Panc1 (cell line): ENCODE measurements at regions not wholly inside any gene's neighbourhood (a gene's known extent, or its start where the extent isn't known, plus 50 kb on each side); places are given as distances from the start of the nearest gene placed in this dataset.

ENCODE experiments used
- ATAC-seq: fragments of 200-7000 bp; cut with Tn5 transposase; 2 replicates; pipeline ENCODE4 v1.9.1; 2020; ENCODE audit warnings: mild to moderate bottlenecking, moderate library complexity
- BruUV-seq: library from RNA; stranded (reverse); fragments of 400-500 nt; replicated peaks from 2 replicates; lab custom pipeline; 2021; lab: Mats Ljungman, UMichigan
- CTCF ChIA-PET: fragments of 300-600 bp; sonication (Branson Sonifier 250); formaldehyde crosslinking; loops from one replicate; lab custom pipeline; 2022; ENCODE audit warnings: antibody characterized with exemption; lab: Charles Lee
- POLR2A ChIA-PET: fragments of 300-600 bp; sonication (Branson Sonifier 250); formaldehyde crosslinking; loops from one replicate; lab custom pipeline; 2022; ENCODE audit warnings: antibody characterized with exemption; lab: Charles Lee
- DNase-seq: peaks from one replicate; pipeline ENCODE4 v3.0.0-alpha.2; 2010; ENCODE audit warnings: low read depth, low spot score
- H3K27ac ChIP-seq: 2 replicates; pipeline ENCODE4 v1.5.1; 2011; ENCODE audit warnings: mild to moderate bottlenecking, low read length, inconsistent platforms
- H3K27me3 ChIP-seq: fragments of 200-500 bp; sonication (Bioruptor generic); 2 replicates; pipeline ENCODE4 v1.6.0; 2014; ENCODE audit warnings: low read length, inconsistent platforms; ENCODE audit not compliant: control insufficient read depth, insufficient read depth
- H3K36me3 ChIP-seq: fragments of 200-500 bp; sonication (Bioruptor generic); 2 replicates; pipeline ENCODE4 v1.5.1; 2014; ENCODE audit warnings: inconsistent platforms, mild to moderate bottlenecking, low read length, moderate library complexity; ENCODE audit not compliant: control insufficient read depth, insufficient read depth
- H3K4me1 ChIP-seq: 2 replicates; pipeline ENCODE4 v1.5.1; 2011; ENCODE audit warnings: inconsistent platforms, mild to moderate bottlenecking, low read length, moderate library complexity; ENCODE audit not compliant: control insufficient read depth, insufficient read depth
- H3K4me3 ChIP-seq, 2 experiments: 2 replicates each; pipeline ENCODE4 v1.5.1; 2011 to 2012; ENCODE audit warnings: low read depth in 2 of 2, low read length in 2 of 2, mild to moderate bottlenecking in 2 of 2, inconsistent platforms in 1 of 2, moderate library complexity in 1 of 2
- H3K9me3 ChIP-seq: fragments of 200-500 bp; sonication (Bioruptor generic); 2 replicates; pipeline ENCODE4 v1.5.1; 2014; ENCODE audit warnings: low read depth, mild to moderate bottlenecking, inconsistent platforms, low read length, moderate library complexity; ENCODE audit not compliant: control insufficient read depth, insufficient read depth
- CTCF ChIP-seq: fragments of 450-650 bp; IDR thresholded peaks from 2 replicates; pipeline ENCODE4 v1.5.1; 2017; ENCODE audit warnings: mild to moderate bottlenecking
- POLR2AphosphoS5 ChIP-seq: IDR thresholded peaks from 2 replicates; pipeline ENCODE4 v1.6.1; 2012; ENCODE audit warnings: mild to moderate bottlenecking, low read depth, low read length, moderate library complexity
- REST ChIP-seq, 2 experiments: IDR thresholded peaks; 2 replicates each; pipeline ENCODE4 v1.6.1; 2011 to 2012; ENCODE audit warnings: low read depth in 2 of 2, control low read depth in 1 of 2, low read length in 1 of 2, mild to moderate bottlenecking in 1 of 2, moderate library complexity in 1 of 2; ENCODE audit not compliant: insufficient read depth in 1 of 2
- SIN3A ChIP-seq: IDR thresholded peaks from 2 replicates; pipeline ENCODE4 v1.6.1; 2012; ENCODE audit warnings: low read depth, mild to moderate bottlenecking, low read length, moderate library complexity, borderline replicate concordance; ENCODE audit not compliant: insufficient read depth
- TCF7L2 ChIP-seq: IDR thresholded peaks from 2 replicates; pipeline ENCODE4 v1.6.1; 2011; ENCODE audit warnings: mild to moderate bottlenecking, low read depth, low read length, inconsistent platforms
- in situ Hi-C: cut with HindIII; loops from 2 replicates; pipeline ENCODE4 v1.10.0; 2016; ENCODE audit warnings: low sequenced_read_pairs, low pct_unique_long_range_greater_than_20kb
- intact Hi-C: fragments of 100-400 bp; cut with micrococcal nuclease; formaldehyde crosslinking; loops from one replicate; pipeline ENCODE4 v1.10.0; 2022; ENCODE audit not compliant: unreplicated experiment

GRCh38 chr2:41992056-41992642, 55.7 kb upstream of the PKDCC start:
- Histone ChIP-seq H3K27ac (no peak overlapping the region), H3K9me3 (no peaks in the 10 kb centered on the region), H3K27me3 (no peaks in the 10 kb centered on the region), H3K4me1 (no peaks in the 10 kb centered on the region), H3K4me3 (no peak overlapping the region), H3K36me3 (no peaks in the 10 kb centered on the region)
- intact Hi-C loops, result no loop called here
- POLR2A ChIA-PET, result no interaction called here
- in situ Hi-C loops, result no loop called here
- DNase-seq (no peak), ATAC-seq (peak; percentile 50; the same call in 1 of the 2 replicates)
- TF ChIP-seq CTCF (no peak), POLR2AphosphoS5 (no peak), SIN3A (no peak), REST (IDR thresholded peaks at IDR 0.05; ENCODE audit: insufficient read depth in 1 of 2, low read depth in 2 of 2, low read length in 1 of 2) (no peak), TCF7L2 (no peak)
- CTCF ChIA-PET, result no interaction called here
- no TSS peak for BruUV-seq

DNA sequence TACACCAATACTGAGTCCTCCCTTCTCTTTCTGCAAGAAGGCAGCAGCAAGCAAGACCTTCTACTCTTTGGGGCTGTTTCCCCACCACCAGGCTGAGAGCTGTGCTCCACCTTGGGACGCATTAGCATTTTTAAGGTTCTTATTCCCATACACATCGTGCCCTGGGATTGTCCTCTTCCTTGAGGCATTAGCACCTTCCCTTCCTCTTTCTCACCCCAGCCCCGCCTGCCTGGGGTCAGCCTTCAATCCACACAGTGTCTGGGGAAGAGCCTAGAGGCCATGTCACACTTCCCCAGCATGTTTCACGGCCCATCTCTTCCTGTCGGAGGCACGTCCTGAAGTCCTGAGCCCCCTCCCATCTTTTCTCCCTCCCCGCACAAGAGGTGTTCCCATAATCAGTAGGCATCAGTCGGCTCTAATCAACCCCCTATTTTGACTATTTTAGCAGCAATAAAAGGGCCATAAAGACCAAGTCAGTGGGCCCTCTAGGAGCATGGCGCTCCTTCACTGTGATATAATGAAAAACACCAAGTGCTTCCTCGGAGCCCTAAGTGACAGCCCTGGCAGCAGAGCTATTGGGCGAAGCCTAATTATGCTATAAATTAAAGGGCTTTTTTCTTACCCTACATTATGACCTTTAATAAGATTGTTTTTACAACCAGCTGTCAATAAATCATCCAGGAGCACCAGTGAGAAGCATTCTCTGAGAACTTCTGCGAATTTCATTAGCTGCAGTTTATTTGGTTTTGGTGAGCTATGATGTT, 55.0 kb upstream of the PKDCC start:
- no peak for TF ChIP-seq SIN3A
- TF ChIP-seq CTCF, result no peak
- TF ChIP-seq TCF7L2, result no peak
- TF ChIP-seq POLR2AphosphoS5, result no peak
- no peak for TF ChIP-seq REST (IDR thresholded peaks at IDR 0.05; ENCODE audit: insufficient read depth in 1 of 2, low read depth in 2 of 2, low read length in 1 of 2)
- no peaks in the 10 kb centered on the region for H3K36me3 ChIP-seq
- DNase-seq (no peak), ATAC-seq (no peak)
- no TSS peak for BruUV-seq
- in situ Hi-C loops (no loop called here), intact Hi-C loops (no loop called here)
- no peaks in the 10 kb centered on the region for H3K9me3 ChIP-seq
- ChIA-PET POLR2A (no interaction called here), CTCF (no interaction called here)
- no peaks in the 10 kb centered on the region for H3K4me1 ChIP-seq
- no peak overlapping the region for H3K4me3 ChIP-seq
- H3K27me3 ChIP-seq, result no peaks in the 10 kb centered on the region
- H3K27ac ChIP-seq, result no peak overlapping the region
